Testis (tissue), 2 donors: ENCODE measurements at regions not wholly inside any gene's neighbourhood (a gene's known extent, or its start where the extent isn't known, plus 50 kb on each side); places are given as distances from the start of the nearest gene placed in this dataset.

Experiments
- CTCF ChIP-seq, 3 experiments: fragments of 450-650 bp in 2 of 3; fragments of 200-600 bp in 1 of 3; sonication (generic) in 1 of 3; IDR thresholded peaks; one replicate each; pipeline ENCODE4 v1.5.1; 2016 to 2019; ENCODE audit warnings: antibody characterized with exemption in 3 of 3, mild to moderate bottlenecking in 2 of 3, moderate library complexity in 1 of 3
- POLR2A ChIP-seq: fragments of 450-650 bp; IDR thresholded peaks from one replicate; pipeline ENCODE4 v1.6.1; 2017; ENCODE audit warnings: antibody characterized with exemption, mild to moderate bottlenecking, moderate library complexity

DNA sequence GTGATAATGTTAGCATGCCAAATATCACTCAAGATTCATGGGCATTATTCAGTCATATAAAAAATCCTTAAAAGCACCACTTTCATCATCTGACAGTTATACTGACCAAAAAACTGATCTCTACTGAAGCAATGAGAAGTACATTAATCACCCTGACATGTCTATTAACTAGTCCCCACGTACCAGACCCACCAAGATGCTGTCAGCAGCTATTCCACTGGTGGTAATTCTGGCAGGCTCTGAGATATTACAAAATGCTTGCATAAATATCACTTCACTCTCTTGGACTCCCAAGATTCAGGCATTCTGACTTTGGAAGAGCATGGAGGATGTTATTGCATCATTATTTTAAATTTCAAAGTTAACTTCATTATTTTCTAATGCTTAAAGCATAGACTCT is 717.0 kb downstream of the DNAH5 start:
- TF ChIP-seq CTCF (IDR thresholded peaks at IDR 0.05): no peak
- no peak for TF ChIP-seq POLR2A
